ENCODE measurements at regions not wholly inside any gene's neighbourhood (a gene's known extent, or its start where the extent isn't known, plus 50 kb on each side); places are given as distances from the start of the nearest gene placed in this dataset.
A peak's percentile ranks its signal among the peaks of the same experiment; 100 is the strongest.

- TF ChIP-seq CTCF (IDR thresholded peaks at IDR 0.05; ENCODE audit: extremely low read depth, insufficient read depth, missing control alignments), result no peak
- no peak for DNase-seq (ENCODE audit: low spot score)
- in situ Hi-C loops (cut with MboI; ENCODE audit: low pct_unique_long_range_greater_than_20kb, low sequenced_read_pairs, unreplicated experiment), result no loop called here
Measured at GRCh38 chr10:60649485-60650377, 128.5 kb upstream of the CDK1 start.

- in situ Hi-C loops (cut with MboI; ENCODE audit: low pct_unique_long_range_greater_than_20kb, low sequenced_read_pairs, unreplicated experiment), result no loop called here
- DNase-seq (ENCODE audit: low spot score), result no peak
- no peak for TF ChIP-seq CTCF (IDR thresholded peaks at IDR 0.05; ENCODE audit: extremely low read depth, insufficient read depth, missing control alignments)
Measured at GRCh38 chr10:60648761-60649160, 129.5 kb upstream of the CDK1 start.

GRCh38 chr10:60646966-60647796 lies 131.1 kb upstream of the CDK1 start:
- in situ Hi-C loops (cut with MboI; ENCODE audit: low pct_unique_long_range_greater_than_20kb, low sequenced_read_pairs, unreplicated experiment), result no loop called here
- TF ChIP-seq CTCF (IDR thresholded peaks at IDR 0.05; ENCODE audit: extremely low read depth, insufficient read depth, missing control alignments), result peak; percentile 72
- DNase-seq (ENCODE audit: low spot score), result peak; percentile 27

GRCh38 chr10:60645980-60646379 lies 132.3 kb upstream of the CDK1 start:
- no peak for TF ChIP-seq CTCF (IDR thresholded peaks at IDR 0.05; ENCODE audit: extremely low read depth, insufficient read depth, missing control alignments)
- no peak for DNase-seq (ENCODE audit: low spot score)
- in situ Hi-C loops (cut with MboI; ENCODE audit: low pct_unique_long_range_greater_than_20kb, low sequenced_read_pairs, unreplicated experiment), result no loop called here

- in situ Hi-C loops (cut with MboI; ENCODE audit: low pct_unique_long_range_greater_than_20kb, low sequenced_read_pairs, unreplicated experiment), result no loop called here
- DNase-seq (ENCODE audit: low spot score), result no peak
Measured at GRCh38 chr10:60644436-60645130, 133.7 kb upstream of the CDK1 start.

More at GRCh38 chr10:60644436-60645130, 133.7 kb upstream of the CDK1 start:
- TF ChIP-seq CTCF (IDR thresholded peaks at IDR 0.05; ENCODE audit: extremely low read depth, insufficient read depth, missing control alignments), result no peak

Measured in GM13977 (cell line).